ENCODE measurements at regions not wholly inside any gene's neighbourhood (a gene's known extent, or its start where the extent isn't known, plus 50 kb on each side); places are given as distances from the start of the nearest gene placed in this dataset.

DNA sequence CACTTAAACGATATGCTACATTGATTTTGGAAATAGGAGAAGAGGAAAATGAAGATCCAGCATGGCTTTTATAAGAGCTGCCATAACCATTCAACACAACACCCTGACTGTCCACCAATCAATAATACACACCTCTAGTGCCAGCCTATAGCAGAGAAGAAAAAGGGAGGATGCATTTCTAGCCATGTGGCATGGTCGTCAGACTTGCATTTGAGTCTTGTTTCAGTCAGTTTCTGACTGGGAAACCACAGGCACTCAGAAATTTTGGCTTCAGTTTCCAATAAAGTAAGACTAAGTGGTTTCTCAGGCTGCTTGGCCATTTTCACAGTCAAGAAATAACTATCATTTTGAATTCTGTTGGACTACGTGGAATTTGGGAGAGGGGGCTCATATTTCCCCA lies 523.5 kb upstream of the LRRC4C start:
- no peak for TF ChIP-seq POLR2AphosphoS5 (IDR thresholded peaks at IDR 0.05)
- TF ChIP-seq, protein P1, sequence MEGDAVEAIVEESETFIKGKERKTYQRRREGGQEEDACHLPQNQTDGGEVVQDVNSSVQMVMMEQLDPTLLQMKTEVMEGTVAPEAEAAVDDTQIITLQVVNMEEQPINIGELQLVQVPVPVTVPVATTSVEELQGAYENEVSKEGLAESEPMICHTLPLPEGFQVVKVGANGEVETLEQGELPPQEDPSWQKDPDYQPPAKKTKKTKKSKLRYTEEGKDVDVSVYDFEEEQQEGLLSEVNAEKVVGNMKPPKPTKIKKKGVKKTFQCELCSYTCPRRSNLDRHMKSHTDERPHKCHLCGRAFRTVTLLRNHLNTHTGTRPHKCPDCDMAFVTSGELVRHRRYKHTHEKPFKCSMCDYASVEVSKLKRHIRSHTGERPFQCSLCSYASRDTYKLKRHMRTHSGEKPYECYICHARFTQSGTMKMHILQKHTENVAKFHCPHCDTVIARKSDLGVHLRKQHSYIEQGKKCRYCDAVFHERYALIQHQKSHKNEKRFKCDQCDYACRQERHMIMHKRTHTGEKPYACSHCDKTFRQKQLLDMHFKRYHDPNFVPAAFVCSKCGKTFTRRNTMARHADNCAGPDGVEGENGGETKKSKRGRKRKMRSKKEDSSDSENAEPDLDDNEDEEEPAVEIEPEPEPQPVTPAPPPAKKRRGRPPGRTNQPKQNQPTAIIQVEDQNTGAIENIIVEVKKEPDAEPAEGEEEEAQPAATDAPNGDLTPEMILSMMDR (IDR thresholded peaks at IDR 0.05), result no peak

All from esophagus muscularis mucosa (tissue), 3 donors.